ENCODE measurements at regions not wholly inside any gene's neighbourhood (a gene's known extent, or its start where the extent isn't known, plus 50 kb on each side); places are given as distances from the start of the nearest gene placed in this dataset.

GRCh38 chr12:4826909-4827308, 82.8 kb upstream of the KCNA1 start:
- DNase-seq = no peak
- ChIA-PET CTCF (no interaction called here), POLR2A (ENCODE audit: unreplicated experiment) (no interaction called here)

DNA sequence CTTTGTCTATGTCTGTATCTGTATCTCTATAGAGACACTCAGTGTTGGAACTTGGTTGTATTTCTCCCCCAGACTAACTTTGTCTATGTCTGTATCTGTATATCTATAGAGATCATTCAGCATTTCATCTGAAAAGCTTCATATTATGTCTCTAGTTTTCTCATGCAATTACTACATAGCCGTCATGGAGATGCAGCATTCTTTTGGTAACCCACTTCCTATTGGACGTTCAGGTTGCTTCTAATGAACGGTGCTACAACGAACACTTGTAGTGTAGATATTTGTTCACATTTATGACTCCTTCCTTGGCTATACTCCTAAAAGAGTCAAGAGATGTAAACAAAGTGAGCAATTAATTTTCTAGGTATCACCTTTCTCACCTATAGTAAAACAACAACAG, 81.5 kb upstream of the KCNA1 start:
- H3K79me2 ChIP-seq (ENCODE audit: low read depth) = no peaks in the 10 kb centered on the region
- no peaks in the 10 kb centered on the region for H3K4me1 ChIP-seq (replicated peaks; ENCODE audit: insufficient read depth)
- no peaks in the 10 kb centered on the region for H3K36me3 ChIP-seq (ENCODE audit: low read depth)
- no peak overlapping the region for H3K27ac ChIP-seq
- no peaks in the 10 kb centered on the region for H3F3A ChIP-seq (ENCODE audit: insufficient read depth, low read depth)
- no peaks in the 10 kb centered on the region for H4K20me1 ChIP-seq (ENCODE audit: insufficient read depth)
- H3K9me2 ChIP-seq (ENCODE audit: insufficient read depth) = no peaks in the 10 kb centered on the region
- POLR2A ChIA-PET (ENCODE audit: unreplicated experiment) = no interaction called here
- H3K27me3 ChIP-seq (ENCODE audit: insufficient read depth, low read depth) = peaks cover 94% of the 10 kb centered on the region
- H3K4me2 ChIP-seq = no peak overlapping the region
- no peak for DNase-seq
- H3K9me3 ChIP-seq (ENCODE audit: insufficient read depth, low read depth) = no peaks in the 10 kb centered on the region
- TF ChIP-seq EZH2 (IDR thresholded peaks at IDR 0.05; ENCODE audit: low read depth) = no peak
- no peak for TF ChIP-seq CTCF (conservative IDR thresholded peaks at IDR 0.05)
- CTCF ChIA-PET = no interaction called here
- intact Hi-C loops (cut with micrococcal nuclease; ENCODE audit: unreplicated experiment) = no loop called here
- no peak overlapping the region for H3K4me3 ChIP-seq
- no peak overlapping the region for H2AFZ ChIP-seq
- BruUV-seq (replicated peaks) = no TSS peak

More at GRCh38 chr12:4826909-4827308, 82.8 kb upstream of the KCNA1 start:
- Histone ChIP-seq H3F3A (ENCODE audit: insufficient read depth, low read depth) (no peaks in the 10 kb centered on the region), H3K27ac (no peak overlapping the region), H3K27me3 (ENCODE audit: insufficient read depth, low read depth) (peaks cover 96% of the 10 kb centered on the region), H3K9me3 (ENCODE audit: insufficient read depth, low read depth) (no peaks in the 10 kb centered on the region), H4K20me1 (ENCODE audit: insufficient read depth) (no peaks in the 10 kb centered on the region), H3K9me2 (ENCODE audit: insufficient read depth) (no peaks in the 10 kb centered on the region), H3K36me3 (ENCODE audit: low read depth) (no peaks in the 10 kb centered on the region), H2AFZ (no peak overlapping the region), H3K79me2 (ENCODE audit: low read depth) (no peaks in the 10 kb centered on the region), H3K4me2 (no peak overlapping the region), H3K4me1 (replicated peaks; ENCODE audit: insufficient read depth) (no peaks in the 10 kb centered on the region), H3K4me3 (no peak overlapping the region)
- intact Hi-C loops (cut with micrococcal nuclease; ENCODE audit: unreplicated experiment) = no loop called here
- TF ChIP-seq EZH2 (IDR thresholded peaks at IDR 0.05; ENCODE audit: low read depth) = no peak
- TF ChIP-seq CTCF (conservative IDR thresholded peaks at IDR 0.05) = no peak
- no TSS peak for BruUV-seq (replicated peaks)

GRCh38 chr12:4829161-4829792, 80.4 kb upstream of the KCNA1 start:
- no TSS peak for BruUV-seq (replicated peaks)
- H3K79me2 ChIP-seq (ENCODE audit: low read depth) = no peaks in the 10 kb centered on the region
- CTCF ChIA-PET = no interaction called here
- TF ChIP-seq EZH2 (IDR thresholded peaks at IDR 0.05; ENCODE audit: low read depth) = no peak
- no peak for TF ChIP-seq CTCF (conservative IDR thresholded peaks at IDR 0.05)
- H3K27ac ChIP-seq = no peak overlapping the region
- no peaks in the 10 kb centered on the region for H3K9me2 ChIP-seq (ENCODE audit: insufficient read depth)
- no peaks in the 10 kb centered on the region for H4K20me1 ChIP-seq (ENCODE audit: insufficient read depth)
- peaks cover 88% of the 10 kb centered on the region for H3K27me3 ChIP-seq (ENCODE audit: insufficient read depth, low read depth)
- H2AFZ ChIP-seq = no peak overlapping the region
- no peak overlapping the region for H3K4me2 ChIP-seq
- H3F3A ChIP-seq (ENCODE audit: insufficient read depth, low read depth) = no peaks in the 10 kb centered on the region
- no peak for DNase-seq
- intact Hi-C loops (cut with micrococcal nuclease; ENCODE audit: unreplicated experiment) = no loop called here
- POLR2A ChIA-PET (ENCODE audit: unreplicated experiment) = no interaction called here
- H3K4me1 ChIP-seq (replicated peaks; ENCODE audit: insufficient read depth) = no peaks in the 10 kb centered on the region
- H3K36me3 ChIP-seq (ENCODE audit: low read depth) = no peaks in the 10 kb centered on the region
- H3K9me3 ChIP-seq (ENCODE audit: insufficient read depth, low read depth) = no peaks in the 10 kb centered on the region
- no peak overlapping the region for H3K4me3 ChIP-seq

Measured in PC-9 (cell line).